Lower leg skin (tissue), 3 donors: ENCODE measurements at regions not wholly inside any gene's neighbourhood (a gene's known extent, or its start where the extent isn't known, plus 50 kb on each side); places are given as distances from the start of the nearest gene placed in this dataset.

Source experiments
- POLR2A ChIP-seq, 2 donors: fragments of 450-650 bp; IDR thresholded peaks; one replicate each; pipeline ENCODE4 v1.6.1; 2016 to 2017; ENCODE audit warnings: antibody characterized with exemption in 2 of 2, mild to moderate bottlenecking in 1 of 2, moderate library complexity in 1 of 2
- TF ChIP-seq, protein P1 (sequence below), 3 donors: fragments of 450-650 bp; IDR thresholded peaks; one replicate each; pipeline ENCODE4 v1.5.1; 2016; ENCODE audit warnings: antibody characterized with exemption in 3 of 3, mild to moderate bottlenecking in 3 of 3, moderate library complexity in 2 of 3

GRCh38 chr5:162382839-162383238, 315.3 kb downstream of the GABRG2 start:
- TF ChIP-seq POLR2A (IDR thresholded peaks at IDR 0.05) = no peak
- TF ChIP-seq, protein P1, sequence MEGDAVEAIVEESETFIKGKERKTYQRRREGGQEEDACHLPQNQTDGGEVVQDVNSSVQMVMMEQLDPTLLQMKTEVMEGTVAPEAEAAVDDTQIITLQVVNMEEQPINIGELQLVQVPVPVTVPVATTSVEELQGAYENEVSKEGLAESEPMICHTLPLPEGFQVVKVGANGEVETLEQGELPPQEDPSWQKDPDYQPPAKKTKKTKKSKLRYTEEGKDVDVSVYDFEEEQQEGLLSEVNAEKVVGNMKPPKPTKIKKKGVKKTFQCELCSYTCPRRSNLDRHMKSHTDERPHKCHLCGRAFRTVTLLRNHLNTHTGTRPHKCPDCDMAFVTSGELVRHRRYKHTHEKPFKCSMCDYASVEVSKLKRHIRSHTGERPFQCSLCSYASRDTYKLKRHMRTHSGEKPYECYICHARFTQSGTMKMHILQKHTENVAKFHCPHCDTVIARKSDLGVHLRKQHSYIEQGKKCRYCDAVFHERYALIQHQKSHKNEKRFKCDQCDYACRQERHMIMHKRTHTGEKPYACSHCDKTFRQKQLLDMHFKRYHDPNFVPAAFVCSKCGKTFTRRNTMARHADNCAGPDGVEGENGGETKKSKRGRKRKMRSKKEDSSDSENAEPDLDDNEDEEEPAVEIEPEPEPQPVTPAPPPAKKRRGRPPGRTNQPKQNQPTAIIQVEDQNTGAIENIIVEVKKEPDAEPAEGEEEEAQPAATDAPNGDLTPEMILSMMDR (IDR thresholded peaks at IDR 0.05) = no peak
